Brain microvascular endothelial cell (primary cell): ENCODE measurements at regions not wholly inside any gene's neighbourhood (a gene's known extent, or its start where the extent isn't known, plus 50 kb on each side); places are given as distances from the start of the nearest gene placed in this dataset.
"Not testable (repeated sequence)": the region's sequence is repeated elsewhere in the genome, so short reads cannot be mapped to it uniquely, and the experiment has no call there.

Source experiments
- DNase-seq: peaks from one replicate; pipeline ENCODE4 v3.0.0-alpha.2; 2020
- H3K27ac ChIP-seq: fragments of 250-450 bp; sonication (Bioruptor Pico); 2 replicates; pipeline ENCODE4 v1.5.1; 2020; ENCODE audit warnings: mild to moderate bottlenecking, moderate library complexity
- H3K27me3 ChIP-seq: fragments of 250-450 bp; sonication (Bioruptor Pico); replicated peaks from 2 replicates; pipeline ENCODE4 v1.5.1; 2020; ENCODE audit warnings: mild to moderate bottlenecking
- H3K36me3 ChIP-seq: fragments of 250-450 bp; sonication (Bioruptor Pico); replicated peaks from 2 replicates; pipeline ENCODE4 v1.5.1; 2020; ENCODE audit warnings: mild to moderate bottlenecking
- H3K4me3 ChIP-seq: 2 replicates; pipeline ENCODE4 v1.5.1; 2011; ENCODE audit warnings: low read depth, mild to moderate bottlenecking, control low read depth, low read length, moderate library complexity
- in situ Hi-C: cut with HindIII; loops from 2 replicates; pipeline ENCODE4 v1.10.0; 2017; ENCODE audit warnings: low sequenced_read_pairs, low pct_ligation_motif_present
- TF ChIP-seq, protein P1 (sequence below): IDR thresholded peaks from 2 replicates; pipeline ENCODE4 v1.5.1; 2011; ENCODE audit warnings: low read depth, mild to moderate bottlenecking, moderate library complexity, low read length, control low read depth, inconsistent platforms; ENCODE audit errors: missing control alignments

DNA sequence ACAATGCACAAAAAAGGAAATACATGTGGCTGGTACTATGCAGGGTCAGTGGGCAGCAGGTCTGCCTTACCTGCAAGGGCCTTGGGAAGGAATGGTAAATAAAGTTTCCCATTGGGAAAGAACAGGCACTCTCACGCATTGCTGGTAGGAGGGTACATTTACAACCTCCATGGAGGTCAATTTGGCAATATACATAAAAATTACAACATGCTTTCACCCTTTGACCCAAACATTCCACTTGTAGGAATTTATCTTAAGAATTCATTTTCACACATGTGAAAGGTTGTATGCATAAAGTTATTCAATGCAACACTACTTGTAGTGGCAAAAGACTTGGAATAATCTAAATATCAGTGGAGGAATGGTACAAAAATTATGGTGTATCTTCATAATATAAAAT lies 216.4 kb downstream of the DLEU7 start:
- DNase-seq = no peak
- Histone ChIP-seq H3K27ac (no peak overlapping the region), H3K36me3 (no peaks in the 10 kb centered on the region), H3K4me3 (no peak overlapping the region), H3K27me3 (no peaks in the 10 kb centered on the region)
- in situ Hi-C loops = no loop called here
- TF ChIP-seq, protein P1, sequence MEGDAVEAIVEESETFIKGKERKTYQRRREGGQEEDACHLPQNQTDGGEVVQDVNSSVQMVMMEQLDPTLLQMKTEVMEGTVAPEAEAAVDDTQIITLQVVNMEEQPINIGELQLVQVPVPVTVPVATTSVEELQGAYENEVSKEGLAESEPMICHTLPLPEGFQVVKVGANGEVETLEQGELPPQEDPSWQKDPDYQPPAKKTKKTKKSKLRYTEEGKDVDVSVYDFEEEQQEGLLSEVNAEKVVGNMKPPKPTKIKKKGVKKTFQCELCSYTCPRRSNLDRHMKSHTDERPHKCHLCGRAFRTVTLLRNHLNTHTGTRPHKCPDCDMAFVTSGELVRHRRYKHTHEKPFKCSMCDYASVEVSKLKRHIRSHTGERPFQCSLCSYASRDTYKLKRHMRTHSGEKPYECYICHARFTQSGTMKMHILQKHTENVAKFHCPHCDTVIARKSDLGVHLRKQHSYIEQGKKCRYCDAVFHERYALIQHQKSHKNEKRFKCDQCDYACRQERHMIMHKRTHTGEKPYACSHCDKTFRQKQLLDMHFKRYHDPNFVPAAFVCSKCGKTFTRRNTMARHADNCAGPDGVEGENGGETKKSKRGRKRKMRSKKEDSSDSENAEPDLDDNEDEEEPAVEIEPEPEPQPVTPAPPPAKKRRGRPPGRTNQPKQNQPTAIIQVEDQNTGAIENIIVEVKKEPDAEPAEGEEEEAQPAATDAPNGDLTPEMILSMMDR = no peak

DNA sequence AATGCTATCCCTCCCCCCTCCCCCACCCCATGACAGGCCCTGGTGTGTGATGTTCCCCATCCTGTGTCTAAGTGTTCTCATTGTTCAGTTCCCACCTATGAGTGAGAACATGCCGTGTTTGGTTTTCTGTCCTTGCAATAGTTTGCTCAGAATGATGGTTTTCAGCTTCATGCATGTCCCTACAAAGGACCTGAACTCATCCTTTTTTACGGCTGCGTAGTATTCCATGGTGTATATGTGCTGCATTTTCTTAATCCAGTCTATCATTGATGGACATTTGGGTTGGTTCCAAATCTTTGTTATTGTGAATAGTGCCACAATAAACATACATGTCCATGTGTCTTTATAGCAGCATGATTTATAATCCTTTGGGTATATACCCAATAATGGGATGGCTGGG lies 215.0 kb downstream of the DLEU7 start:
- H3K27me3 ChIP-seq, H3K36me3 ChIP-seq, H3K4me3 ChIP-seq, in situ Hi-C loops, DNase-seq, H3K27ac ChIP-seq: not testable (repeated sequence)

DNA sequence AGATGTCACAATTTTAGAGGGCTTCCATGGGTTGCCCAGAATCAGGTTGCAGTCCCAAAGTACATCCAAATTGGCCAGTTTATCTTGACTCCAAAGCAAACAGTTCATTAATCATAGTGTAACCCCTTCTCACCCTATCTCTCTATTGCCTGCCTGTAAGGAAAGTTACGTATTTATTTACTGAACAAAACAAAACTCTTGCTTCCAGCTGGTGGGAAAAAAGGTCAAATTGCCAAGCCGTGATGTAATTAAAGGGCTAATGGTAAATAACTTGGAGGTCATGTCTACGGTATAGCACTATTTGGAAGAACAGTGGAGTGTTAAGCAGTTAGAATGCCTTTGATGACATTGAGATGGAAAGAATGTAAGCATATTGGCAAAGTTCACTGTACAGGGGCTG lies 214.0 kb downstream of the DLEU7 start:
- Histone ChIP-seq H3K27ac (no peak overlapping the region), H3K36me3 (no peaks in the 10 kb centered on the region), H3K27me3 (no peaks in the 10 kb centered on the region), H3K4me3 (no peak overlapping the region)
- in situ Hi-C loops = no loop called here
- TF ChIP-seq, protein P1 = no peak
- DNase-seq = no peak

DNA sequence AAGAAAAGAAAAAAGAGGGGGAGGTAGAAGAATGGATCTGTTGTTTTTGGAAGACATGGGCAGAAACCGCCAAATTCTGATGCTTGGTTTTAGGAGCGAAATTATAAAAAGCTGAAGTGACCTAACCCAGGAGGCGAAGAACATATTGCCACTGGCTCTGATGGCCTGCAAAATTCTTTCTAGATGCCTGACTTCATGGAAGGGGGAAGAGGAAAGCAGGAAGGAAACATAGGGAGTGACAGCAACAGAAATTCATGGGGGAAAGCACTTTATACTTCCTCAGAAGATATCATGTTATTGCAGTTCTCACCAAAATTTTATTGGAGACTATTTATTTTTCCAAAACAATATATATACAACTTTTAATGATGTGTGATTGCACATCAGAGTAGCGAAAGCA lies 213.5 kb downstream of the DLEU7 start:
- Histone ChIP-seq H3K36me3 (no peaks in the 10 kb centered on the region), H3K27me3 (no peaks in the 10 kb centered on the region), H3K4me3 (no peak overlapping the region), H3K27ac (no peak overlapping the region)
- TF ChIP-seq, protein P1 = no peak
- in situ Hi-C loops = no loop called here
- no peak for DNase-seq

DNA sequence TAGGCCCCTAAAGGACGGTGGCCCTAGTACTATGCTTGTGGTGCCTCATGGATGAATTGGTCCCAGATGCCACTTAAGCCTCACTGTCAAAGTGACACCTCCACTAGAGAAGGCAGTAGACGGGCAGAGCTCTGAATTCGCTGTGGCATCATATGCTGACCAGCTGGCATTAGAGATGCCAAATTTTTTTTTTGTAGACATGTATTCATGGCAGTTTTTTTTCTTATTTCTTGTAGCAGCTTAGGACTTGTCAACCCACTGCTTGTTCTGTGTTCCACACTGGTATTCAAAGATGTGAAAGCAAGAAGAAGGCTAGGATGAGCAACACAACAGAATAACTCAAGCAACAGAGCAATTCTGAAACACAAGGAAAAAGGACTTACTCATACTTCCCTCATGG lies 212.5 kb downstream of the DLEU7 start:
- TF ChIP-seq, protein P1 = no peak
- H3K27ac ChIP-seq = no peak overlapping the region
- H3K27me3 ChIP-seq = no peaks in the 10 kb centered on the region
- no peak overlapping the region for H3K4me3 ChIP-seq
- DNase-seq = no peak
- H3K36me3 ChIP-seq = no peaks in the 10 kb centered on the region
- in situ Hi-C loops = no loop called here

DNA sequence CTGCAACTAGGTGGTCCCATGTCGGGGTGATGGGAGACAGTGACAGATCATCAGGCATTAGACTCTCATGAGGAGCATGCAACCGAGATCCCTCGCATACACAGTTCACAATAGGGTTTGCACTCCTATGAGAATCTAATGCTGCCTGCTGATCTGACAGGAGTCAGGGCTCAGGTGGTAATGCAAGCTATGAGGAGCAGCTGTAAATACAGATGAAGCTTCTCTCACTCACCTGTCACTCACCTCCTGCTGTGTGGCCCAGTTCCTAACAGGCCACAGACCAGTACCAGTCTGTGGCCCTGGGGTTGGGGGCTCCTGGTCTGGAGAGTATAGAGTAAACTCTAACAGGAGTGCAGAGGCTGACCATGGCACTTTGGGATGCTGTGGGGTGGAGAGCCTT lies 209.2 kb downstream of the DLEU7 start:
- in situ Hi-C loops = no loop called here
- TF ChIP-seq, protein P1 = no peak
- DNase-seq = no peak
- no peak overlapping the region for H3K27ac ChIP-seq
- H3K4me3 ChIP-seq = no peak overlapping the region
- no peaks in the 10 kb centered on the region for H3K27me3 ChIP-seq
- H3K36me3 ChIP-seq = no peaks in the 10 kb centered on the region
